Chondrocyte (in vitro differentiated cells): ENCODE measurements at regions not wholly inside any gene's neighbourhood (a gene's known extent, or its start where the extent isn't known, plus 50 kb on each side); places are given as distances from the start of the nearest gene placed in this dataset.

Experiments used
- DNase-seq: peaks from one replicate; pipeline ENCODE4 v3.0.0; 2021; ENCODE audit warnings: mixed read lengths, low spot score
- H3K27ac Mint-ChIP-seq: one replicate; pipeline ENCODE4 v1.8.0; 2021; ENCODE audit warnings: mild to moderate bottlenecking, moderate library complexity, mixed read lengths; ENCODE audit not compliant: unreplicated experiment
- H3K27me3 Mint-ChIP-seq: 2 replicates; pipeline ENCODE4 v1.8.0; 2021; ENCODE audit warnings: low read depth, mixed read lengths
- H3K36me3 Mint-ChIP-seq: 2 replicates; pipeline ENCODE4 v1.8.0; 2021; ENCODE audit warnings: low read depth, mixed read lengths
- H3K4me1 Mint-ChIP-seq: 2 replicates; pipeline ENCODE4 v1.8.0; 2021; ENCODE audit warnings: low read depth, mild to moderate bottlenecking, mixed read lengths
- H3K4me3 Mint-ChIP-seq: one replicate; pipeline ENCODE4 v1.8.0; 2021; ENCODE audit warnings: mild to moderate bottlenecking, moderate library complexity, mixed read lengths; ENCODE audit not compliant: unreplicated experiment
- H3K9me3 Mint-ChIP-seq: 2 replicates; pipeline ENCODE4 v1.8.0; 2021; ENCODE audit warnings: low read depth, mixed read lengths
- TF ChIP-seq, protein P1 (sequence below): fragments of 200-600 bp; sonication (generic); IDR thresholded peaks from 2 replicates; pipeline ENCODE4 v1.5.0; 2021; ENCODE audit warnings: antibody characterized with exemption, mild to moderate bottlenecking, moderate library complexity

DNA sequence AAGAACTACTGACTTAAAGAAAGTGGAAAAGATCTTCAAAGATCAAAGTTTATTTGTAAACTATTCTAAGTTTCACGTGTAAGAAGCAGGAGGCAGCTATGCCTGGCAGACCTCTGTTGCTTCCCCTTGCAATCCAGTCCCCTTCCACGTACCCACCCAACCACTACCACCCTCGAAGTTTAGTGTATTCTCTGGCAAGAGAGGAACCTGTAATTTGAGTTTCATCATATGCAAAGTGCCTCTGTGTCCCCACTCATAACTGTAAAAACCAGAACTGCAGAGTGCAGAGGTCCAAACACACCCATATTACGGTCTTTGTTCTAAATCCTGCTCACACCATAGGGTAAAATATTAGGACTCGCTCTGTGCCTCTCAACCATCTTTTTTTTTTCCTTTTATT is 75.8 kb upstream of the FRY start:
- Mint-ChIP-seq H3K4me1 (peaks cover 18% of the 10 kb centered on the region), H3K36me3 (peaks cover 4% of the 10 kb centered on the region), H3K4me3 (no peak overlapping the region), H3K9me3 (peaks cover 12% of the 10 kb centered on the region), H3K27me3 (no peaks in the 10 kb centered on the region), H3K27ac (no peak overlapping the region)
- TF ChIP-seq, protein P1, sequence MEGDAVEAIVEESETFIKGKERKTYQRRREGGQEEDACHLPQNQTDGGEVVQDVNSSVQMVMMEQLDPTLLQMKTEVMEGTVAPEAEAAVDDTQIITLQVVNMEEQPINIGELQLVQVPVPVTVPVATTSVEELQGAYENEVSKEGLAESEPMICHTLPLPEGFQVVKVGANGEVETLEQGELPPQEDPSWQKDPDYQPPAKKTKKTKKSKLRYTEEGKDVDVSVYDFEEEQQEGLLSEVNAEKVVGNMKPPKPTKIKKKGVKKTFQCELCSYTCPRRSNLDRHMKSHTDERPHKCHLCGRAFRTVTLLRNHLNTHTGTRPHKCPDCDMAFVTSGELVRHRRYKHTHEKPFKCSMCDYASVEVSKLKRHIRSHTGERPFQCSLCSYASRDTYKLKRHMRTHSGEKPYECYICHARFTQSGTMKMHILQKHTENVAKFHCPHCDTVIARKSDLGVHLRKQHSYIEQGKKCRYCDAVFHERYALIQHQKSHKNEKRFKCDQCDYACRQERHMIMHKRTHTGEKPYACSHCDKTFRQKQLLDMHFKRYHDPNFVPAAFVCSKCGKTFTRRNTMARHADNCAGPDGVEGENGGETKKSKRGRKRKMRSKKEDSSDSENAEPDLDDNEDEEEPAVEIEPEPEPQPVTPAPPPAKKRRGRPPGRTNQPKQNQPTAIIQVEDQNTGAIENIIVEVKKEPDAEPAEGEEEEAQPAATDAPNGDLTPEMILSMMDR: no peak
- DNase-seq: no peak

DNA sequence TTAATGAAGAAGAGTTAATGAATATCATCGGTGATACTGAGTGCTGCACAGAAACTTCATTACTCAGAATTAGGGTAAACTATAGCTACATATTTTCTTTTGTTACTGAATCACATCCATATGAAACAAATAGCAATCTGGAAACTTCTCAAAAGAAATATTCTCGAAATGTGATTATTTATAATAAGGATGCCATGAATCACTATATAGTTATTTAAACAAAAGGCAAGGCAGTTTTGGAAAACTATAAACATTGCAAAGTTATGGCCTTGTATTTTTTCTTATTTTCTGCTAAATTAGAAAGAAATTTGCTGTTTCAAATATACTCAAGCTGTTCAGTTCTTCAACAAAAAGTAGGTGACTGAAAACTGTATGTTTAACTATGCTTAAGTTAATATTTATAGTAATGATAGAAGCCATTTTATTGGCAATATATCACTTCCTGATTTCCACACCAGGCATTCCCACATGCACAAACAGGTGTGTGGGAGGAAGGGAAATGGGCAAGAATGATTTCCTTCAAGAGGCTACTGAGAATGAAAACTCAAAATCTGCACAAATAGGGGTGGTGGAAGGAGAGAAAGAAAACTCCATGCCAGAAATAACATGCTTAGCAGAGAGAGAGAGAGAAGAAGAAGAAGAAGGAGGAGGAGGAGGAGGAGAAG is 74.5 kb upstream of the FRY start:
- DNase-seq: no peak
- Mint-ChIP-seq H3K4me1 (peaks cover 25% of the 10 kb centered on the region), H3K27me3 (no peaks in the 10 kb centered on the region), H3K27ac (peak overlapping the region; percentile 28), H3K9me3 (peaks cover 15% of the 10 kb centered on the region), H3K36me3 (peaks cover 8% of the 10 kb centered on the region), H3K4me3 (no peak overlapping the region)
- TF ChIP-seq, protein P1: no peak

DNA sequence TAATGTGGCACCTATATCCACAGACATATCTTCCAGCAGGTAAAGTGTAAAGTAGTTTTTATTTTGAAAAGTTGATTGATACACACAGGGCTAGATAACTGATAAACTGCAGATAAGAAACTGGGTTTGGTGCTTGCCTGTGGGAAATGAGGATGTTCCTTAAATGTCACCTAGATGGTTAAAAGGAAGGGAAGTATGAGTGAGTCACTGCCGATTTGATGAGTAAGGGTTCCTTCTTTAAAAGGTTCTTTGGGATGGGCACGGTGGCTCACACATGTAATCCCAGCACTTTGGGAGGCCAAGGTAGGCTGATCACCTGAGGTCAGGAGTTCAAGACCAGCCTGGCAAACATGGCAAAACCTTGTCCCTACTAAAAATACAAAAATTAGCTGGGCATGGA is 73.8 kb upstream of the FRY start:
- Mint-ChIP-seq H3K36me3 (peaks cover 7% of the 10 kb centered on the region), H3K27me3 (no peaks in the 10 kb centered on the region), H3K4me1 (peaks cover 30% of the 10 kb centered on the region), H3K4me3 (no peak overlapping the region), H3K9me3 (peaks cover 15% of the 10 kb centered on the region), H3K27ac (no peak overlapping the region)
- TF ChIP-seq, protein P1: no peak
- DNase-seq: no peak

DNA sequence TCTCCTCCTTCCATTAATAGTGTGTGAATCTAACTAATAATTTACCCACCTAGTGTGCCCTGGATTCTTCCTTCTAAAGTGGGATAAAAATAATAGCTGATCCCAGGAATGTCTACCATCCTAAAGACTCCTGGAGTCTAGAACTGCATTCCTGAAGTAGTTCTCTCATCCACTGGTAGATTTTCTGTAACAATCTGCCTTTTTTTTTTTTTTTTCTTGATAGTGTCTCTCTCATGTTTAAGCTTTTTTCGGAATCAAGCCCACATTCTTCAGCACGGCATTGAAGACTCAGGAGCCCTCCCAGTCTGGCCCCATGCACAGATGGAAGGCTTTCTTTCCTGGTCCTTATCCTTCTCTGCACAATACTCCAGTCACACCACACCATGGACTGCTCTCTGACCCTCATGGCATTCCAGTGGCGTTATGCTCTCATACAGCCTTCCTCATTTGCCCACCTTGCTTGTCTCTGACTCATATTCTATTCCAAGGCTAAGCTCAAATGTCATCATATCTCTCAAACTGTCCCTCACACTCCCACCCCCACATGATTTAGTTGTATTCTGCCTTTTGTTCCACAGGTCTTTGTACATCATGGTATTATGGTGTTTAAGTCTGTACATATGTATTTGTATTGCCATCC is 68.7 kb upstream of the FRY start:
- Mint-ChIP-seq H3K27me3 (no peaks in the 10 kb centered on the region), H3K4me3 (no peak overlapping the region), H3K27ac (peak overlapping the region; percentile 86), H3K9me3 (peaks cover 12% of the 10 kb centered on the region), H3K4me1 (peaks cover 47% of the 10 kb centered on the region), H3K36me3 (peaks cover 6% of the 10 kb centered on the region)
- no peak for DNase-seq
- TF ChIP-seq, protein P1: no peak

DNA sequence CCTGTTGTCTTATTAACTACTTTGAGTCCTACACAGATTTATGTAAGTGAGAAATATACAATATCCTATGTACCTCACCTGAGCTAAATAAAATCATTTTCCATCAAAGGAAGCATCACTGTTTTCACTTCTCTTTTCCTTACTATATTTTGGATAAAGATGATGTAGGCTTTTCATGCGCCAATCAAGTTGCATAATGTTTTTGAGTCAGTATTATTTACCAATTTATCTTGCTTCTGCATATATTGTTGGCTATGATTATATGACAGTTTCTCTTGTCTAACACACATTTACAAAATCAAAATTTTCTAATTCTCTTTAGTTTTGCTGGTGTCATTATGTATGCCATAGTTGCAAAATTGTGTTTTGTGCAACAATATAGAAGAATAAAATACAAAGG is 67.9 kb upstream of the FRY start:
- TF ChIP-seq, protein P1: no peak
- DNase-seq: no peak
- Mint-ChIP-seq H3K4me1 (peaks cover 55% of the 10 kb centered on the region), H3K27ac (no peak overlapping the region), H3K27me3 (no peaks in the 10 kb centered on the region), H3K9me3 (peaks cover 7% of the 10 kb centered on the region), H3K4me3 (no peak overlapping the region), H3K36me3 (peaks cover 10% of the 10 kb centered on the region)
